Stimulated activated CD4-positive, alpha-beta T cell treated with anti-CD3 and anti-CD28 coated beads, Interleukin-1b, Interleukin-23, amount 100 ng/mL, for 1 hour (primary cell): ENCODE measurements at regions not wholly inside any gene's neighbourhood (a gene's known extent, or its start where the extent isn't known, plus 50 kb on each side); places are given as distances from the start of the nearest gene placed in this dataset.
"Not testable (repeated sequence)": the region's sequence is repeated elsewhere in the genome, so short reads cannot be mapped to it uniquely, and the experiment has no call there.

ENCODE experiments used
- DNase-seq, 2 donors: peaks; one replicate each; pipeline ENCODE4 v3.0.0-alpha.2; 2020; ENCODE audit warnings: low read depth in 2 of 2

DNA sequence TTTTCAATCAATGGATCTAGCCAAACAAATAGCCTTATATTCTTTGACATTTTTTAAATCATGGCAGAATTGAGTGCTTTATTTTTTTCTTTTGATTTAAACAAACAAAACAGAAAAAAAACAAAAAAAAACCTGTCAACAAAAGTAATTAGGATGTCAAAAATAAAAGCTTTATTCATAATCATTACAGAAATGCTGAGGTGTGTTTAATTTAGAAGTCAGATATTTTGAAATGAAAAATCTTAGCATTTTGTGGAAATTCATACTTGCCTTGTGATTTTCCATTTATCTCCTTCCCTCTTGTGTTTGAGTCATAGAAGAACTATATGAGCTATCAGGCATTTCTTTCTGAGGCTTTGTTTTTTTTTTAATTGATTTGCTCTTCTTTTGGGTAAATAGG lies 387.0 kb upstream of the STXBP6 start:
- DNase-seq: no peak

DNA sequence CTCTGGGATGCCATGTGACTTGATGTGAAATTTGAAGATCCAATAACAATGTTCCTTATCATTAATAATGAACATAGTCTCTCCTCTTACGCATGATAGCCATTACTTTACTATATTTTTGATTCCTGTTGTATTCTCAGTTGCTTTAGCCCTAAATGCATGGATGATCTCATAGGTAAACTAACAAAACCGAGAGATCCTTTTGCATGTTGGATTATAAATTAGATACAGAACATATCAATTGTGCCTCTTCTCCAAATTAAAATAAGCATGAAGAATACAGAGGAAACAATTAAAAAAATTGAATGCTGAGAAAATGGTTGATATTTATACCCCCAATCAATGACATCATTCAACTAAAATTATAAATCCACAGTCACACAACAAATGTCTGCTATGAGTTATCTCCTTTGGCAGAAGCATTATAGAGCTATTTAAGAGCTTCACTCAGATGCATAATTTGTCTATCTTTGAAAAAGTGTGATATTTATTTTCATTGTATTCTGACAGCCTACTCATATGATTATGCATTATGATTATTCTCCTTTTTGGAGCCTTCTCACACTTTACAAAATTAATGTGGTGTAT lies 386.4 kb upstream of the STXBP6 start:
- no peak for DNase-seq

DNA sequence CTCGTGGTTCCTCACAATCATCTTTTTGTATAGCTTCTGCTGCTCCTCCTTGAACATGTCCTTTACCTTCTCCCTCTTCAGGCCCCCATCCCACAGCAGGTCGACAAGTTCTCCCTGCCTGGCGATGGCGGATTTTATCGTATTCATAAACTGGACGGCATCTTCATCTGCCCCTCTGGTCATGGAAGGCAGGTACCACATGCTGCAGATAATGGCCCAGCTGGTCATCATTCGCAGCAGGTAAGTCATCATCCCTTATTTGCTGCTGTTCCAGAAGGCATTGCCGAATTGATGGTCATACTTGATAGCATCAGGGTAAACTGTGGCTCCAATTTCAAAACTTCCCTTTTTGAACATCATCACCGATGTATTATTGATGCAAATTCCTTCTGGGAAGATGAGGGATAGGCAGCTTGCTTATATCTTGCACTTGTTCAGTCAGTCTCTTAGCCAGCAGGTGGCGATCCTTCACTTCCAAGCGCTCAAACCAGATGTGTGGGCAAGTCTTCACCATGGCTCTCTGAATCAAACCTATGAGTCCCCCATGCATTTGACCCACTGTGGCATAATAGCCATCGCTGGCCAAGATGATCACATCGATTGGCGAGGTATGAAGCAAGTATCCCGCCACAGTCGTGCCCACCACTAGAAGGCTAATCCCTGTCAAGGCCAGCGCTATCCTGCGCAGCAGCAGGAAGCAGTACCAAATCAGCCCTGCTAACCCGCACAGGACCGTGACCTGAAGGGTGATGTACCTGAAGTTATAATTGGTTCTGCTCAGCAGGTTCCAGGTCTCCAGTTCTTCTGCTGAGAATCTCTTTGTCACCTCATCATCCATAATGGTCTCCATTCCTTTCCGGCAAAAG lies 381.5 kb upstream of the STXBP6 start:
- no peak for DNase-seq

DNA sequence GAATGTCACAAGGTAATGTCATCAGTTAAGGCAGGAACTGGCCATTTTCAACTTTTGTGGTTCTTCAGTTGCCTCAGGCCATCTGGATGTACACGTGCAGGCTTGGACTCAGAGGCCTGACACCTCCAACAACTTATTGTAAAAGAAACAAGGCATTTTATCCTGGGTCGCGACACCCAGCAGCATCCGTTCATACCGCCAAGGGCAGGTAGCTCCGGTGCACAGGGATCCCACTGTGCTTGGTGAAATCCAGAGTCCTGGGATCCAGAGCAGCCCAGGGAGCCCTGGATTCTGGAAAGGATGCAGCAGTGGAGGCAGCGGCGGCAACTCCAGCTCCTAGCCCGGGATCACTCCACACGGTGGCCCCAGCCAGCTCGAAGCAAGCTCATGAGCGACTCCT lies 380.9 kb upstream of the STXBP6 start:
- DNase-seq: no peak

DNA sequence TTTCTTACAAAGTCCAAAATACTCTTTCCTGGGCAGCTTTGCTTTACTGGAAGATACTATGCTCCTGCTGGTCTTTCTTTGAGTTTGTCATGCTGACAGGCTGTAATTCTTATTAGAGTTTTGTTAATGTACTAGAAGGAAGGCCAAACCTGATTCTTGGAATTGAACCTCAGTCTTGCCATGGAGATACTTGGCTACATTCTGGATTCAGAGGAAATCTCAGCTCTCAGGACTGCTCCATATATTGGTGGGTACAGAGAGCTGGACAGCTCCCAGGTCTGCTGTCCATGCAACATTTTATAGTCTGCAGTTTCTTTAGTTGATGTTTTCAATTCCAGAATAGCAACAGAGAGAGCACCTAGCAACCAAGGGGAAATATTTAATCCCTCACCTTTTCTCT lies 363.1 kb upstream of the STXBP6 start:
- no peak for DNase-seq

DNA sequence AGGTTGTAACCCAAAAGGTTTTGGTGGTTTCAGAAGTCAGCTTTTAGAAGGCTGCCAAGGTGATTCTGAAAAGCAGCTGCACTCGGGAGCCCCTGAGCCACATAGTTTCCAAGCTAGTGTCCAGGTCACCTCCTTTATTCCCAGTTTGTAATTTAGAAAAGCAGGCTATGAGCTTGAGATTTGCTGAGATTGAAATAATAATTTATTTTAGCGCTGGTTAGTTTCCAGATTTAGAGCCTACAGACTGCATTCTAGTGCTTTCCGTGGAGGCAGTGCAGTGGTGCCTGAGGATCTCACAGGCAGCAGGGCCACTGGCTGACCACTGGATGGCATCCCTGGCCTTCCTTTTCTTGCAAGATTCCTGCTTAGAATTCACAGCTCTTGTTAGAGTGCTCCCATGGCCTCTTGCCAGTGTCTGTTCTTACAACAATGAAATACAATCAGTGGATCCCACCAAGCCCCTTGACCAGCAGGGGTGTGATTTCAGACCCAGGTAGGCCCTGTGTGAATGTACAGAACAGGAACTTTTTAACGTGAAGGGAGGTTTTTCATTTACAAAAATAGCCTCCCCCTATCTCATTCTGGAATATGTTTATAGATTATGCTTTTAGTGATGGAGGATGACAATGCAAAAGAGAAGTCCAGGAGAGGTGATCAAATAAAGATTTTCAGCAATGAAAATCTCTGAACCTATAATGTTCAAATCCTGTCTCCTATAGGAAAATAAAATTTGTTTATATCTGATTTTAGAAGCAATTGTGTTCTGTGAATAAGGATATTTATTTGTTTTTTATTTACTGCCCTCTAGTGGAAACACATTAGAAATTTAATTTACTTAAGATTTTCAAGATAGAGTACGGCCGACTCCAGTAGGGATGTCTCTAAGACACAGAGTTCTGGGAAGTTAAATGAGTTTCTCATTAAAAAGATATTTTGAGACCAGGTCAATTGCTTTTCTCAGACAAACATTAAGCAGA lies 362.1 kb upstream of the STXBP6 start:
- no peak for DNase-seq

DNA sequence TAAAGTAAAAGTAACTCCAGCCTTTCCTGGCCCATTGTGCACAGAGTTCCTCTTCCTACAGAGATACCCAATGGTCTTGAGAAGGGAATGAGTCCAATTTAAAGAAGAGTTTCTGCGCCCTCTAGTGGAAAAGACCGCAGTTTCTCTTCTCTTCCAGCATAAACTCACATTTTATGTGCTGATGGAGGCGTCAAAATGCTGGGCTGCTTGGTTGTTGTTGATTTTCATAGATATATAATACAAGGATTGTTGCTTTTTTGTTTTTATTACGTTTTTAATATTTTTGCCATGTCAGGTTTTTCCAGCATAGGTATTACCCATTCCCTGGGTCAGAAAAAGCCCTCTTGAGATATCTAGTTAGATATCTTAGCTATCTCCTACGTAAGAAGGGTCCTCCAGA lies 356.9 kb upstream of the STXBP6 start:
- no peak for DNase-seq

DNA sequence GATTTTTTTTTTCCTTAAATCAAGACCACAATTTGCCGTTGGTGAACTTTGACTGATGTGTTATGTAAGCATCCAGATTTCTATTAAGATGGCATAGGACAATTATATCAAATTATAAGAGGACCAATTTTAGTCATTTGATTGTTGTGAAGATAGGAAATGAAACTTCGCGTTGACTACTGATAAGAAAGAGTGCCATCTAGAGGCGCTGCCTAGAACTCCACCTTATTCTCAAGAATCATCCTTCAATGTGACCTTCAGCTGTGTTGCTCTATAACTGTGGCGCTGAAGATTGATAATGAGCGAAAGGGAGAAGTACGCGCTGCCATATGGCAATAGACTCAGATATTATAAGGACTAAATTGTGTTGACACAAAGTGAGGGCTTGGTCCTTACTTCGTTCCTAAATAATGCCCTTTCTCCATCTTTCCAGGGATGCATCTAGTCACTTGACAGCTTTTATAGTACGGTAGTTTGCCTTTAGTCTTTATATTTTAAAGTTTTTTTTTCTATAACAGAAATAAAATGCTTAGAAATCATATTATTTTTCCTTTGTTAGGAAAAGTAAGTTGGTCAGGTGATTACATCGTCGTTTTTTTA lies 350.8 kb upstream of the STXBP6 start:
- no peak for DNase-seq

DNA sequence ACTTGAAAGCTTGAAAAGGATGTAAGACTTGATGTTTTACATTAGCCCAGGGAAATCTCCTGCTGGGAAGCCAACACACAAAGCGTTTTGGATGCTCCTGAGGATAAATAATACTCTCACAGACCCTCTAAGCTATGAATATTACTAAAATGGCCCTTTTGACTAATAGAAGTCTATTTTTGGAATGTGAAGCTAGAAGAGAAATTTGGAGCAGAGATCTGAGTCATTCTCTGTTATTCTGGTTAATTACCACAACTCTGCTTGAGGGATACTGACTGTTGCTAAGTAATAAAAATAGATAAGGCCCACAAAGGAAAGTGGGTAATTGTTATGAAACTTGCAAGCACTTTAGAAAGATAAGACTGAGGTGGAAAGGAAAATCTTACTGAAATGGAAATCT lies 346.2 kb upstream of the STXBP6 start:
- DNase-seq: no peak

DNA sequence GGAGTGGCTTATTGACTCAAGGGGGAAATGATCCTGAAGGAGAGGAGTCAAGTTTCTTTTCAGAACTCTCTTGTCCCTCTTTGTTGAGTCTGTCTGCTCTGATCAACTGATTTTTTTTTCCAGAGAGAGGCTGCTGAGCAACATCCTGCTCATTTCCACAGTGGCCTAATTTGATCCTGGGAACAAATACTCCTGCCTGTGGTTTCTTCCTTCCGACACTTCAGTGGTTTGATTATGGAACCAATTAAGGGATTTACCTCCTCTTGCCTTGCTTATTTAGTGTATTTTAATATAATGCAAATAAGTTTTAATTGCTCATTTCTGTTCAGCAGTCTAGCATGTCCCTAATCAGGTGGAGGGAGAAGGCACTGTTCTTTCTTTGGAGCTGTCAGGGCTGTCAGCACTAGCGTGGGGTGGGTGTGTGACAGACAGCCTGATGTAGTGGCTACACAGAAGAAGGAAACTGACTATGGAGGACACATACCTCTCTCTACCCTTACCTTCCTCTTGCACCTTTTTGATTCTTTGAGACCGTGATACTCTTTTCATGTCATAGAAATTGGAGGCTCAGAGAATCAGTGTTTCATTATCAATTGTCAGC lies 344.9 kb upstream of the STXBP6 start:
- no peak for DNase-seq

DNA sequence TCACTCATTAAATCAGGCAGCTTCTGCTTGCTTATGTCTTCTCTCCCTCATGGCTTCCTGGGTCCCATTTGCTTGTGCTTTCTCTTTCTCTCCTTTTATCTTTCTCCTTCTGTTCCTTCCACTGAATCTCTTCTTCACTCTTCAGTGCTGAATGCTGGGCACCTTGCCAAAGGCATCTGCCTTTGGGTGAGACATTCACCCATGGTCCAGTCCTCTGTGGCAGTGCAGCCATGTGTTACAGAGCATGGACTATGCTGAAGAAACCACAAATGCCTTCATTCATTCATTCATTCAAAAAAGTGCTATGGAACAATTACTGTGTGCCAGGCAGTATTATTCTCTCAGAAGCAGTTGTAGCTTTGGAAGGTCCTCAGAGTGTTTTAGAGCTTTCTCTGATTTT lies 344.4 kb upstream of the STXBP6 start:
- DNase-seq: no peak

DNA sequence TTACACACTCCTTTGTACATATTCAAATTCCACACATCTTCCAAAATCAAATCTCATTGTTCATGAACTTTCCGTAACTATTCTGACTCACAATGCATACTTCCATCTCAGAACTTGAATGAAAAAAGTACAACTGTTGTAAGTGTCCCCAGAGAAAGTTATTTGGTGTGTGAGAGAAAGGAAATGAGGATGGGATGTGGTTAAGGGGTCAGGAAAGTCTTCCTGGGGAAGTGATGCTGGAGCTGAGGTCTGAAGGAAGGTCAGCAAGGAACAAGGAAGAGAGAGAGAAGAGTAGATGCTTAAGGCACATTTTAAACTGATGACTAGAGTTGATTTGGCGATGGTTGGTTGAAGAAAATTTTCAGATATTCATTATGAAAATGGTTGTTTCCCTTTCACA lies 340.0 kb upstream of the STXBP6 start:
- DNase-seq: no peak

DNA sequence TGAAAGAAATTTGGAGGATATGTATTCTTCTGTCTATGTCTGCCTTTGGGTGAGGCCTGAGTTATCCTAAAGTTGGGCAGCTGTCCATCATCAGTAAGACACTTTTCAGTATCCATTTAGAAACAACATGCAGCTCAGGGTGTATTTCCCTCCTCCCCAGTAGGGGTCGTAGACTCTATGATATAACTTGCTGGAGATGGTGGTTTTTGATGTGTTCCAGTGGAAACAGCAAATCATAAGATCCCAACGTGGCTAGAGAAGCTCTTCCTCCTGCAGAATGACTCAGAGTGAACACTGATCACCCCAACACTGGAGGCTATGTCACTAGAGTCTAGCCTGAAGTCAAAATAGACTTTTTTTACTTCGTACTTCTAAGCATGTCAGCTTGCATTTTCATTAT lies 331.6 kb upstream of the STXBP6 start:
- no peak for DNase-seq

DNA sequence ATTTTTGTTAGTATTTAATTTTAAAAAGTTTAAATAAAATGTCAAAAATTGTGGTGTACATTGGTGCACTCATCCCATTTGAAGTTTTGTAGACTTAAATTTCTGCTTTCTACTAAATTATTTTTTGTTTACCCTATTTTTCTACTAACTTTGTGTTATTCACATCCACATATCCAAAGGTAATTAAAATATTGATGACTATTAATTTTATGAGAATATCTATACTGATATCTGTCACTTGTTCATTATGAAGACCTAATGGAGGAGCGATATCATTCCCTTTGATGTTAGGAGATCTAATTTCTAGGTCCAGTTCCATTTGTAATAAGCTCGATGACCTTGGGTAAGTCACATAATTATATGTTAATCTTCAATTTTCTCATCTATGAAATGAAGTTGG lies 325.7 kb upstream of the STXBP6 start:
- no peak for DNase-seq

DNA sequence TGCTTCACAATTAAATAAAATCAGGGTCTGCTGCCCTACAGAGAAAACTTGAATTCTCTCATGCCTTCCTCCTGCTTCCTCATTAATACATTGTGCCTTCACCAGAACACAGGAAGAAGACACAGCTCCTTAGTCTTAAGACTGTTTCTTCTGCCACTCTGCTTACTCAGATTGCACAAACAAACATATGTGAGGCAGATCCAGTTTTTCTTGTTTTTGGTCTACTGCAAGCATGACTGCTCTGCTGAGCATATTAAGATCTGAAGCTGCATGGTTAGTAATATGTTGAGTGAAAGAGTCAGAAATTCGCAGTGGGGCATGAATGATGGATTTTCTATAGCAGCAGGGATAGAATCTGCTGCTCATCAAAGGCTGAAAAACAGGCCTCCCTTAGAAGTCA lies 321.1 kb upstream of the STXBP6 start:
- no peak for DNase-seq

DNA sequence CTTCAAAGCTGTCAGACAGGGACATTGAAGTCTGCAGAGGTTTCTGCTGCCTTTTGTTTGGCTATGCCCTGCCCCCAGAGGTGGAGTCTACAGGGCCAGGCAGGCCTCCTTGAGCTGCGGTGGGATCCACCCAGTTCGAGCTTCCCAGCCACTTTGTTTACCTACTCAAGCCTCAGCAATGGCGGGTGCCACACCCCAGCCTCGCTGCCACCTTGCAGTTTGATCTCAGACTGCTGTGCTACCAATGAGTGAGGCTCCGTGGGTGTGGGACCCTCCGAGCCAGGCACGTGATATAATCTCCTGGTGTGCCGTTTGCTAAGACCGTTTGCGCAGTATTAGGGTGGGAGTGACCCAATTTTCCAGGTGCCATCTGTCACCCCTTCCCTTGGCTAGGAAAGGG lies 320.1 kb upstream of the STXBP6 start:
- not testable (repeated sequence) for DNase-seq

DNA sequence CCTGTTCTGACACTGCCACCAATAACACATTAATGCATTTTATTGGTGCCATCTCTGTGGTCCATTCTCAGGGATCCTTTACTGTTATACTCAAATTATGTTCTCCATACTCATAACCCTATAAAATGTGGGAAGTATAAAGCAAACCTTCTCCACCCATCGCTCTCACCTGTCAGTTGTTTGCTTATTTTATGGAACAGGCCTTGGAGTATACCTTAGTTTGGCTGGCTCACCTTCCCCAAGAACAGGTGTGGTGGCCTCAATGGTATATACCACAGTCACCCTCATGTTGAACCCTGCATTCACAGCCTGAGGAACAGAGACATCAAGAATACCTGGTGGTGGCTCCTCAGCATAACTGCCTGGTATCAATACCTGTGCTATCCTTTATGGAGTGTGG lies 308.4 kb upstream of the STXBP6 start:
- no peak for DNase-seq

DNA sequence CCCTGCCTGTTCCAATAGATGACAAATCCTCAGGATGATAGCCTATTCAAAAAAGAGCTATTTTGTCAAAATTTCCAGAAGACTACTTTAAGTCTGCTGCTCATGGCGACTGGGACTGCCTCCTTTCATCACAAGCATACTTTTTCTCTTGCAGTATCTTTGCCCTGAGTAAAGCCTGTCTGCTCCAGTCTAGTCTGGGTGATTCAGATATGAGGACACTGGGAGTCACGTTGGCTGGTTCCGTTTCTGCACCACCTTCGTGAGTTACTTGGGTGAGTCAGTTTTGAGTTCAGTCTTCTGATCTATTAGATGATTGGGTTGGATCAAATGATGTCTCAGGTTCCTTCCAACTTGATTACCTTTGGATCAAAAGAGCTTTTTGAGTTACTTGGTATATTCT lies 301.3 kb upstream of the STXBP6 start:
- DNase-seq: no peak

DNA sequence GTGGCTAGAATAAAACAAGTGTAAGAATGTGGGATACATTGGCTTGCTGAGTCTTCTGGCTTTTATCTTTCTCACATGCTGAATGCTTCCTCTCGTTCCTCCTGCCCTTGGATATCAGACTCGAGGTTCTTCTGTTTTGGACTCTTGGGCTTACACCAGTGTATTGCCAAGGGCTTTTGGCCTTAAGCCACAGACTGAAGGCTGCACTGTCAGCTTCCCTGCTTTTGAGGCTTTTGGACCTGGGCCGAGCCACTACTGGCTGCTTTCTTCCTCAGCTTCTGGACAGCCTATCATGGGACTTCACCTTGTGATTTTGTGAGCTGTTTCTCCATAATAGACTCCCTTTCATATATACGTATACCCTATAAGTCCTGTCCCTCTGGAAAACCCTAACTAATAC lies 300.9 kb upstream of the STXBP6 start:
- DNase-seq: no peak

DNA sequence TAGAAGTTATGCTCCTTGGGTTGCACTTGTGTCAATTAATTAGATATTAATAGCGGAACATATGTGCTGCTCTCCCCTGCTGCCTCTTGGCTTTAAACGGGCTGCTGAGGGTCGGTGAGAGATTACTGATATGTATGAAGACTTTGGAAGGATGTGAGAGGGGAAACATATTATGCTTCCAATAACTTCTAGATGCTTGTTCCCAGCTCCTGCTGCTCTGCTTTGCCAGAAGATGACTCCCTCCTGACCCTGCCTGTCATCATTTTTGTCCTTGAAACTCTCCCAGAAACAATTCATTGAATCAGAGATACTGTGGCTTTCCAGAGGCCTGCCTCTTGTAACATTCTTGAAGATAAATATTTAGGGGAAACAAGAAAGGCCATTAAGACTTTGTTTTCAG lies 300.1 kb upstream of the STXBP6 start:
- no peak for DNase-seq

DNA sequence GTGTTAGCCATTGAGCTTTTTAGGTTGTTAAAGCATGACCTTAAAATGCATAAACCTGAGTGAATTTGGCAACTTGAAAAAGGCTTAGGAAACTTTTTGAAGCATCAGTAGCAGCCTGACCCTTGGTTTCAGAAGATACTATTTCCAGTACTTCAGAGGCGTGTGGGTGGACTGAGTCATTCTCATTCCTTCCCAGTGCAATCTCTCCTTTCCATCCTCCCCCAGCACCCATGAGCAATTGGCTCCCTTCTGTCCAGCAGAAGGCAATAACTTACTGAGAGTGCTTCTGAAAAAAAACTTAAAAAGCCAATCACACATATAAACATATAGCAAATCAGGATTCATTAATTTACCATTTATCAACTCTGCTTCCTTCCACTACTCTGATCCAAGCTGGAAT lies 299.3 kb upstream of the STXBP6 start:
- no peak for DNase-seq

DNA sequence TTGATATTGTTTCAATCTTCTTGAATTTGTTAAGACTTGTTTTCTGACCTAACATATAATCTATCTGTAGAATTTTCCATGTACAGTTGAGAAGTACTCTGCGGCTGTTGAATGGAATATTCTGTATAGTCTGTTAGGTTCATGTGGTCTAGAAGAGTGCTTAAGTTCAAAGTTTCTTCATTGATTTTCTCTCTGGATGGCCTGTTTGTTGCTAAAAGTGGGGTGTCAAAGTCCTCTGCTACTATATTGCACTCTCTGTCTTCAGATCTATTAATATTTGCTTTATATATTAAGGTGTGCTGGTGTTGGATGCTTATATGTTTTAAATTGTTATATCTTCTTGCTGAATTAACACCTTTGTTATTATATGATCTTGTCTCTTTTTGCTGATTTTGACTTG lies 290.9 kb upstream of the STXBP6 start:
- no peak for DNase-seq
